ENCODE measurements at regions not wholly inside any gene's neighbourhood (a gene's known extent, or its start where the extent isn't known, plus 50 kb on each side); places are given as distances from the start of the nearest gene placed in this dataset.

GRCh38 chr18:51400721-51401120 is 203.2 kb upstream of the MEX3C start:
- CTCF ChIA-PET = no interaction called here
- H3K9me3 ChIP-seq (ENCODE audit: control insufficient read depth in 1 of 2, insufficient read depth in 1 of 2, low read depth in 1 of 2, low read length in 2 of 2) = no peaks in the 10 kb centered on the region
- H3K4me3 ChIP-seq (replicated peaks in 1 of 2; ENCODE audit: low read depth in 1 of 2, low read length in 2 of 2) = no peak overlapping the region
- no peak overlapping the region for H2AFZ ChIP-seq (ENCODE audit: low read depth, low read length, poor library complexity, severe bottlenecking)
- TF ChIP-seq TCF7L2 (IDR thresholded peaks at IDR 0.05; ENCODE audit: borderline replicate concordance, extremely low read depth, insufficient read depth, insufficient read length) (no peak), POLR2A (IDR thresholded peaks at IDR 0.05; ENCODE audit: borderline replicate concordance, extremely low read depth, insufficient read depth, insufficient read length) (no peak), EZH2 (IDR thresholded peaks at IDR 0.05) (no peak), CEBPB (IDR thresholded peaks at IDR 0.05; ENCODE audit: low read depth) (no peak), JUND (IDR thresholded peaks at IDR 0.05) (no peak), FOSL1 (IDR thresholded peaks at IDR 0.05; ENCODE audit: low read depth) (no peak), ELF1 (IDR thresholded peaks at IDR 0.05; ENCODE audit: borderline replicate concordance, low read depth) (no peak), POLR2AphosphoS5 (IDR thresholded peaks at IDR 0.05; ENCODE audit: low read depth, low read length) (no peak), YY1 (IDR thresholded peaks at IDR 0.05; ENCODE audit: extremely low read depth, insufficient replicate concordance, low read depth, low read length) (no peak), CTCF (IDR thresholded peaks at IDR 0.05 in 2 of 3, conservative IDR thresholded peaks at IDR 0.05 in 1 of 3; ENCODE audit: borderline replicate concordance in 1 of 3, insufficient read depth in 1 of 3, low read depth in 2 of 3, low read length in 2 of 3) (no peak), ZNF274 (IDR thresholded peaks at IDR 0.05; ENCODE audit: low read depth, low read length) (no peak), RAD21 (IDR thresholded peaks at IDR 0.05; ENCODE audit: low read depth) (no peak), ATF3 (IDR thresholded peaks at IDR 0.05) (no peak), EGR1 (IDR thresholded peaks at IDR 0.05; ENCODE audit: low read depth) (no peak)
- H3K4me1 ChIP-seq (ENCODE audit: control insufficient read depth in 1 of 2, insufficient read depth in 2 of 2, low read length in 2 of 2) = no peaks in the 10 kb centered on the region
- DNase-seq (ENCODE audit: low read depth, low spot score) (no peak), ATAC-seq (no peak)
- POLR2A ChIA-PET = no interaction called here
- no peak overlapping the region for H3K27ac ChIP-seq (ENCODE audit: low read depth, low read length)
- no peaks in the 10 kb centered on the region for H3K79me2 ChIP-seq (ENCODE audit: insufficient read depth, low read length)
- H3K9ac ChIP-seq (ENCODE audit: low read length) = no peak overlapping the region
- no peaks in the 10 kb centered on the region for H3K27me3 ChIP-seq (ENCODE audit: insufficient read depth, low read length)
- RAD21 ChIA-PET (ENCODE audit: low non-redundant PET in 1 of 2, low total read pairs in 2 of 2, uncharacterized antibody in 2 of 2, unreplicated experiment in 2 of 2) = no interaction called here
- intact Hi-C loops (cut with micrococcal nuclease) = no loop called here
- no peaks in the 10 kb centered on the region for H4K20me1 ChIP-seq (ENCODE audit: insufficient read depth)
- H3K36me3 ChIP-seq (ENCODE audit: control insufficient read depth in 1 of 2, insufficient read depth in 2 of 2, low read length in 2 of 2) = no peaks in the 10 kb centered on the region
- BruUV-seq (replicated peaks) = no TSS peak
- H3K4me2 ChIP-seq (ENCODE audit: low read length) = no peak overlapping the region
- no peaks in the 10 kb centered on the region for H3K9me2 ChIP-seq (ENCODE audit: insufficient read depth)

Measured in HCT116 (cell line).